HL-60 (cell line): ENCODE measurements at regions not wholly inside any gene's neighbourhood (a gene's known extent, or its start where the extent isn't known, plus 50 kb on each side); places are given as distances from the start of the nearest gene placed in this dataset.

Source experiments
- GABPA ChIP-seq: IDR thresholded peaks from 2 replicates; pipeline ENCODE4 v1.6.1; 2012; ENCODE audit warnings: low read depth
- POLR2AphosphoS5 ChIP-seq: IDR thresholded peaks from 2 replicates; pipeline ENCODE4 v1.6.1; 2012; ENCODE audit warnings: low read depth
- SPI1 ChIP-seq: IDR thresholded peaks from 2 replicates; pipeline ENCODE4 v1.6.1; 2012; ENCODE audit warnings: low read depth, mild to moderate bottlenecking, borderline replicate concordance
- TF ChIP-seq, protein P1 (sequence below): IDR thresholded peaks from one replicate; pipeline ENCODE4 v1.5.1; 2011; ENCODE audit warnings: low read length, control low read depth, inconsistent platforms; ENCODE audit not compliant: insufficient read depth
- TF ChIP-seq, protein P2 (sequence below): IDR thresholded peaks from 2 replicates; pipeline ENCODE4 v1.6.1; 2012; ENCODE audit warnings: low read depth; ENCODE audit not compliant: insufficient replicate concordance

DNA sequence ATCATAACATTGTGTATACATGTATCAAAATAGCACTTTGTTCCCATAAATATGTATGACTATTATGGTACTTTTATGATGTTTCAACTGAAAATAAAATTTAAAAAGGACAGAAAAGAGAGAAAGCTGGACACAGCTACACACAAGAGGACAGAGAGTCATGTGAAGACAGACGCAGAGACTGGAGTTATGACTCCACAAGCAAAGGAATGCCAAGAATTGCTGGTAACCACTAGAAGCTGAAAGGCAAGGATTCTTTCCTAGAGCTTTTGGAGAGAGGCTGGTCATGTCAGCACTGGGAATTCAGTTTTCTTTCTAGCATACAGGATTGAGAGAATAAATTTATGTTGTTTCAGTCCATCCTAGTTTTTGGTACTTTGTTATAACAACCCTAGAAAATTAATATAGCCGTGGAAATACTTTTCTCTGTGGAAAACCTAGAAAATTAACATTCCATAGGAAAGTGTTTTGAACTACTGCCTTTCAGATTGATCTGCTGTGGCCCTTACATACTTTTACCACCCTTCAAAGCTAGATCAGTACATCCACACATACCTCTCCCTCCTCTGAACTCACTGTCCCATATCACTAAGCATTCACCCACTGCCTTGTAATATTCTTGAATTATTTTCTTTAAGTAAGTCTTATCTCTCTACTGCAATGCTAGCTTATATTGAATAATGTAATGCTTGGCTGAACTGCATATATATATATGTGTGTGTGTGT is 575.3 kb downstream of the IPMK start:
- TF ChIP-seq SPI1 = no peak
- TF ChIP-seq, protein P1, sequence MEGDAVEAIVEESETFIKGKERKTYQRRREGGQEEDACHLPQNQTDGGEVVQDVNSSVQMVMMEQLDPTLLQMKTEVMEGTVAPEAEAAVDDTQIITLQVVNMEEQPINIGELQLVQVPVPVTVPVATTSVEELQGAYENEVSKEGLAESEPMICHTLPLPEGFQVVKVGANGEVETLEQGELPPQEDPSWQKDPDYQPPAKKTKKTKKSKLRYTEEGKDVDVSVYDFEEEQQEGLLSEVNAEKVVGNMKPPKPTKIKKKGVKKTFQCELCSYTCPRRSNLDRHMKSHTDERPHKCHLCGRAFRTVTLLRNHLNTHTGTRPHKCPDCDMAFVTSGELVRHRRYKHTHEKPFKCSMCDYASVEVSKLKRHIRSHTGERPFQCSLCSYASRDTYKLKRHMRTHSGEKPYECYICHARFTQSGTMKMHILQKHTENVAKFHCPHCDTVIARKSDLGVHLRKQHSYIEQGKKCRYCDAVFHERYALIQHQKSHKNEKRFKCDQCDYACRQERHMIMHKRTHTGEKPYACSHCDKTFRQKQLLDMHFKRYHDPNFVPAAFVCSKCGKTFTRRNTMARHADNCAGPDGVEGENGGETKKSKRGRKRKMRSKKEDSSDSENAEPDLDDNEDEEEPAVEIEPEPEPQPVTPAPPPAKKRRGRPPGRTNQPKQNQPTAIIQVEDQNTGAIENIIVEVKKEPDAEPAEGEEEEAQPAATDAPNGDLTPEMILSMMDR = no peak
- TF ChIP-seq POLR2AphosphoS5 = no peak
- TF ChIP-seq GABPA = no peak
- TF ChIP-seq, protein P2, sequence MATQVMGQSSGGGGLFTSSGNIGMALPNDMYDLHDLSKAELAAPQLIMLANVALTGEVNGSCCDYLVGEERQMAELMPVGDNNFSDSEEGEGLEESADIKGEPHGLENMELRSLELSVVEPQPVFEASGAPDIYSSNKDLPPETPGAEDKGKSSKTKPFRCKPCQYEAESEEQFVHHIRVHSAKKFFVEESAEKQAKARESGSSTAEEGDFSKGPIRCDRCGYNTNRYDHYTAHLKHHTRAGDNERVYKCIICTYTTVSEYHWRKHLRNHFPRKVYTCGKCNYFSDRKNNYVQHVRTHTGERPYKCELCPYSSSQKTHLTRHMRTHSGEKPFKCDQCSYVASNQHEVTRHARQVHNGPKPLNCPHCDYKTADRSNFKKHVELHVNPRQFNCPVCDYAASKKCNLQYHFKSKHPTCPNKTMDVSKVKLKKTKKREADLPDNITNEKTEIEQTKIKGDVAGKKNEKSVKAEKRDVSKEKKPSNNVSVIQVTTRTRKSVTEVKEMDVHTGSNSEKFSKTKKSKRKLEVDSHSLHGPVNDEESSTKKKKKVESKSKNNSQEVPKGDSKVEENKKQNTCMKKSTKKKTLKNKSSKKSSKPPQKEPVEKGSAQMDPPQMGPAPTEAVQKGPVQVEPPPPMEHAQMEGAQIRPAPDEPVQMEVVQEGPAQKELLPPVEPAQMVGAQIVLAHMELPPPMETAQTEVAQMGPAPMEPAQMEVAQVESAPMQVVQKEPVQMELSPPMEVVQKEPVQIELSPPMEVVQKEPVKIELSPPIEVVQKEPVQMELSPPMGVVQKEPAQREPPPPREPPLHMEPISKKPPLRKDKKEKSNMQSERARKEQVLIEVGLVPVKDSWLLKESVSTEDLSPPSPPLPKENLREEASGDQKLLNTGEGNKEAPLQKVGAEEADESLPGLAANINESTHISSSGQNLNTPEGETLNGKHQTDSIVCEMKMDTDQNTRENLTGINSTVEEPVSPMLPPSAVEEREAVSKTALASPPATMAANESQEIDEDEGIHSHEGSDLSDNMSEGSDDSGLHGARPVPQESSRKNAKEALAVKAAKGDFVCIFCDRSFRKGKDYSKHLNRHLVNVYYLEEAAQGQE = no peak
